ENCODE measurements at regions not wholly inside any gene's neighbourhood (a gene's known extent, or its start where the extent isn't known, plus 50 kb on each side); places are given as distances from the start of the nearest gene placed in this dataset.
"Not testable (repeated sequence)": the region's sequence is repeated elsewhere in the genome, so short reads cannot be mapped to it uniquely, and the experiment has no call there.

- intact Hi-C loops (cut with DNase I); ATAC-seq; DNase-seq: not testable (repeated sequence)
These were observed 354.6 kb downstream of the ZNF37A start for GRCh38 chr10:38448614-38449355.

GRCh38 chr10:38449618-38450017, 355.5 kb downstream of the ZNF37A start:
- ATAC-seq; DNase-seq; intact Hi-C loops (cut with DNase I): not testable (repeated sequence)

DNA sequence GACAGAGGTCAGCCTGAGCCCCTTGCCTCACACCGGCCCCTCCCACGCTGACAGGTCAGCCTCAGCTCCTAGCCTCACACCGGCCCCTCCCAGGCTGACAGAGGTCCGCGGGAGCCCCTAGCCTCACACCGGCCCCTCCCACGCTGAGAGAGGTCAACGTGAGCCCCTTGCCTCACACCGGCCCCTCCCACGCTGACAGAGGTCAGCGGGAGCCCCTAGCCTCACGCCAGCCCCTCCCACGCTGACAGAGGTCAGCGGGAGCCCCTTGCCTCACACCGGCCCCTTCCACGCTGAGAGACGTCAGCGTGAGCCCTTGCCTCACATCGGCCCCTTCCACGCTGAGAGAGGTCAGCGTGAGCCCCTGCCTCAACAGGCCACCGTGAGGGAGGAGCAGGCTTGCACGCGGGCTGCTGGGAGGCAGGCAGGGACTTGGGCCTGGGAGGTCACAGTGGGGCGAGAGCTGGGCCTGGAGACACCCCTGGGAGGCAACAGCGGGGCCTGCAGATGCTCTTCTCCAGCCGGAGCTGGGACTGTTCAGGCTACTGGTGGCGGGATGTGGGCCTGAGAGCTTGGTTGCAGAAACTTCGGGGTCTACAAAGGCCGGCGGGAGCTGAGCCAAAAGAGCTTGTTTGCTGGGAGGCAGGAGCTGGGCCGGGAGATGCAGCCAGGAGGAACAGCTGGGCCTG, 356.4 kb downstream of the ZNF37A start:
- ATAC-seq; DNase-seq; intact Hi-C loops (cut with DNase I): not testable (repeated sequence)

- DNase-seq; ATAC-seq; intact Hi-C loops (cut with DNase I): not testable (repeated sequence)
These were observed 357.3 kb downstream of the ZNF37A start for GRCh38 chr10:38451306-38451967.
